AG04450 (cell line): ENCODE measurements at regions not wholly inside any gene's neighbourhood (a gene's known extent, or its start where the extent isn't known, plus 50 kb on each side); places are given as distances from the start of the nearest gene placed in this dataset.

ENCODE experiments used
- CTCF ChIA-PET: fragments of 300-600, 350-600 bp; formaldehyde crosslinking; extraction: SDS; loops from one replicate; lab custom pipeline; 2022; ENCODE audit warnings: antibody characterized with exemption, inconsistent platforms; lab: Charles Lee
- POLR2A ChIA-PET: fragments of 350-600 bp; formaldehyde crosslinking; extraction: SDS; loops from one replicate; lab custom pipeline; 2021; ENCODE audit warnings: antibody characterized with exemption, inconsistent platforms; lab: Yijun Ruan, JAX
- DNase-seq: peaks from one replicate; pipeline ENCODE4 v3.0.0-alpha.2; 2011; ENCODE audit warnings: low read depth, low spot score
- H3K27ac ChIP-seq: one replicate; pipeline ENCODE4 v1.5.1; 2012; ENCODE audit warnings: low read depth, low read length, control low read depth
- H3K27me3 ChIP-seq: one replicate; pipeline ENCODE4 v1.6.0; 2012; ENCODE audit warnings: low read length; ENCODE audit not compliant: control insufficient read depth, insufficient read depth
- H3K4me3 ChIP-seq: 2 replicates; pipeline ENCODE4 v1.5.1; 2011; ENCODE audit warnings: mild to moderate bottlenecking, low read depth, low read length, control low read depth
- H3K9me3 ChIP-seq: 2 replicates; pipeline ENCODE4 v1.5.1; 2012; ENCODE audit warnings: low read length; ENCODE audit not compliant: control insufficient read depth, insufficient read depth
- CTCF ChIP-seq: IDR thresholded peaks from 2 replicates; pipeline ENCODE4 v1.5.1; 2011; ENCODE audit warnings: low read depth, low read length, control low read depth, inconsistent platforms

DNA sequence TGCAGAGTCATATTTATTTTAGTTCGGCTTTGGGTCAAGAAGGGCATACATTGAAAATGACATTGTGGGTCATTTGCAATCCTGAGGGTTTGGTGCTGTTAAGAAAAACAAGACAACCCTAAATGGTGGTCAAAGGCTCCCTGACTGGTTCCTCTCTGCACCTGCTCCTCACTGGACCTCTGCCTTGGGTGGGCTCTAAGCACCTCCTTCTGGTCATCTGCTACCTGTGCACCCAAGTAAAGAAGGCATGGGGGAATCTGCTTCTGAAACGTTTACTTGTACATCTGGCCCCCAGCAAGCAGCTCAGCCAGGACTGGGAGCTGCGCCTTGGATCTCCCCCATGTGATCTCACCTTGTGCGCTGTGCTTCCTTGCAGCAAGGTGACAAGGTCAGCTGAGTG, 55.2 kb upstream of the MAL start:
- DNase-seq = no peak
- ChIA-PET CTCF (no interaction called here), POLR2A (no interaction called here)
- Histone ChIP-seq H3K27ac (no peak overlapping the region), H3K9me3 (no peaks in the 10 kb centered on the region), H3K4me3 (no peak overlapping the region), H3K27me3 (no peaks in the 10 kb centered on the region)
- no peak for TF ChIP-seq CTCF
